Renal pelvis (tissue), 1 donor: ENCODE measurements at regions not wholly inside any gene's neighbourhood (a gene's known extent, or its start where the extent isn't known, plus 50 kb on each side); places are given as distances from the start of the nearest gene placed in this dataset.

Source experiments
- DNase-seq: peaks from one replicate; pipeline ENCODE4 v3.0.0-alpha.2; 2013

DNA sequence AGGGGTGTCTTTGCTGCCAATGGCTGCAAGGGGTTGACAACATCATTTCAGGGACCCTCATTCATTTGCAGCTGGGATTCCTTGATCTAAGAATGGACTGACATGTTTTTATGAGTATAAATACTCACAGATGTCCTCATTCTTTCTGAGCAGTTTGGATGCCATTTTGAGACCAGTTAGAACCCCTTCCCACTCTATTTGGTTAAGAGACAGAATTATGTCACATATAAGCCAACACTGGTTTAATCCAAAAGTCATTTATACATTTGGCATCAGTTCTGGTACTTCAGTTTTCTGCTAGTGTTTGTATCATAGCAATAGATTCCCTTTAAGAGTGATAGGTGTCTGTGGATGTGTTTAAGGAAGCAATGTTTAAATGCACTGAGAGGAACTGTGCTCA, 248.8 kb downstream of the SAMD5 start:
- no peak for DNase-seq

DNA sequence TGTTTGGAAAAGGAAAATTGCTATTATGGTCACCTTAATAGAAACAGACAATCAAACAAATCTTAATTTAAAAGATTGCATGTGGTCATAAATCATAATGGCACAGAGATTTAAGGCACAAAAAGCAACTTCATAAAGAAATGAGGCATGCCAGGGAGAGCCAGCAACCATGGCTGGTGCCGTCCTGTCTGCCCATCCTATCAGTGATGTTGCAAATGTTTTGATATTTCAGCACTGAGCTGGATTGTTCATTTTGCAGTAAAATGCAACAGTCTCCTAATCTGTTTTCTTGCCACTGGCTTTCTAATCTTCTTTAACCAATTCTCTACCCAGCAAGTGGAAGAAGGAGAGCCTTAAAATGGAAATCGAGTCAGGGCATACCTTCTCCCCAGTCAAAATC, 249.8 kb downstream of the SAMD5 start:
- DNase-seq, result no peak

DNA sequence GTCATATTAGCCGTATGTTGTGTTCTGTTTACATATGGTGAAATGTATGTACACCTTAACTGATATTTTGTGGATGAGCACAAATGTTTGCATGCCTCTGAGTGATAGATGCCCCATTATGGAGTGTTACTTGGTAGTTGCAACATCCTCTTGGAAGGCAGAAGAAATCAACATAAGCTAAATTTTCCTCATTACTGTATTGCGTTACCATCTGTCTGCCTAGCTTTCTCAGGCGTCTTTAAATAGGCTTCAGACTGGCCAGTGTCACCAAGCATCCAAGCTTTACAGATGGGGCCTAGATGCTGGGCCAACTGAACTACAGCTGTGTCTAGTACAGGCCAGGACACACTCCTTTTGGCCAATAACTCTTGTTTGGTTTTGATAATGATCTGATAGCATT, 250.6 kb downstream of the SAMD5 start:
- no peak for DNase-seq

DNA sequence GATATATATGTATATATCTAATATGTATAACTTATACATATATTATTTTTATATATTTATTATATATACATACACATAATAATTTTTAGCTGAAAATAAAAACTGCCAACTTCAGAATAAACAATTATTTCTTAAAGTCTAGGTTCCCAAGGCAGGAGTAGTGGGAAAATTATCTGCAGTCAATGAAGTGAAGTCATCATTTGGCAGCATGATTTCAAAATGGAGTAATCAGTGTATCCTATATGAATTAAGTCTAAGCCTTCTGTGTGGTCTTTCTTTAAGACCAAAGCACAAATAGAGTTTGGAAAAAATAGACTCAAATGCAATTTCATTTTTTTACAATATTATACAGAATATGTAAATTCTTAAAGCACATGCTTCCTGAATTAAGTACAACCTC, 251.0 kb downstream of the SAMD5 start:
- DNase-seq, result no peak

DNA sequence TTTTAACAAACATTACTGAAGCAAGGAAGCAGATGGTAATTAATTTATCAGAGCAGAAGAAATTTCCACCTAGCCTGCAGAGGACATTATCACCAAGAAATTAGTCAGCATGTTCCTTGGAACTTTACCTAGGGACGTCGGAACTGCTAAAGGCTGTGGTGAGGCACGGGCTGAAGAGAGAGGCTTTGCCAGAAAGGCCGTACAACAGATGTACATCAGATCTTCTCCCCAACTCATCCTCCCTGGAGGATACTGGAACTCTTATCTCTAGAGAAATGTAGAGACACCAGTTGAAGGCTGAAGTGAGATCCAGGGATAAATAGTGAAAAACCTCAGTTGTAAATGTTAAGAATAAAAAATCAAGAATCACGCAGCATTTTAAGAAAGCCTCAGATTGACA, 257.1 kb downstream of the SAMD5 start:
- DNase-seq, result no peak

GRCh38 chr6:147768969-147769368, 260.5 kb downstream of the SAMD5 start:
- no peak for DNase-seq

DNA sequence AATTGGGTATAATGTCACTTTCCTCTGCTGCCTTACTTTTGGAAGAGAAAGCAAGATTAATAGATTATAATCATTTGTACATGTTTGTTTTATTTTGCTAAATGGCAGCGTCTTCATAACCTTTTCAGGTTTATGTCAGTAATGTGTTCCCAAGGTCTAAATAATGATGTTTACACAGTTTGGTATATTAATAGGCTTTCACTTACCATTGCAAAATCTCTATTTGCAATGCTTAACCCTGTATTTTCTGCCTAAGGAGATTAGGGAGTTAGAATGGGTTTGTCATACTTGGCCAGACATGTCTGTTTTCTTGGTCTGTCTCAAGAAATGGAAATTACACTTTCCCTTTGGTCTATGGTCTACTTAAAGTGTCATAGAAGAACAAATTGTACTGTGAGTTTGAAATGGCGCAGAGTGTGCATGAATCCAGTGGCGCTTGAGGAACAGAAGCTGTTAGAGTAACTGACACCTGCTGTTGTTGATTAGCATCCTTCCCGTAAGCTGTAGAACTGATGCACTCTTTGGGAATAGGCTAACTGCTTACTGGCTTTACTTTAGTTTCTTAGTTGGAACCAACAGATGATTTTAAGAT, 261.1 kb downstream of the SAMD5 start:
- DNase-seq, result no peak

DNA sequence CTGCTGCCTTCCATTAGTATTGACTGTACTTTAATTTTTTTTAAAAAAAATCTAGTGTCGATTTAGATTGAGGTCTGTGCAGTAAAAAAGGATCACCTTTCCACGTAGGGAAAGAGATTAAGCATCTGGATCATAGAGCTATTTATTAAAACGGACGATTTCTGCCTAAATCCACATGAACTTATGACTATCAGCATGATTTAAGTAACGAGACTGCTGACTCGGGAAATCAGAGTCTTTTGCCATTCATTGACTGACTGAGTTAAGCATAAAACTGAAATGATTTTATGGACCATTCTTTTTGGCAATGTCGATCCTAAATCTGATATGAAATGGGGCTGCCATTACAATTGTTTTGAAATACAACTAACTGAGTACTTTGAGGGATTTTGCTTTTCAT, 261.7 kb downstream of the SAMD5 start:
- no peak for DNase-seq

DNA sequence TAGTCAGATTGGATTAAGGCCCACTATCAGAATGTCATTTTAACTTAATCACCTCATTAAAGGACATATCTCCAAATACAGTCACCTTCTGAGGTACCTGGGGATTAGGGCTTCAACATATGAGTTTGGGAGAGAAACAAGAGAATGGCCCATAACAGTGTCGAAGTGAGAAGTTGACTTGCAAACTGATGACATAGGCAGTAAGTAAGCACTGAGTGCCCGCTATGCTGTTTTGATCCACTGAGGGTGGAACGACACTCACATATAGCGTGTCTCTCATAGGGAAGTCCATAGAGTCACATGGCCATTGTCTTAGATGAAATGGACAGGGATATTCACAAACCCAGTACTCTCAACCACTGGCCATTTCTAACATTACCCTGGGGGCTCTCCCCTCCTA, 264.2 kb downstream of the SAMD5 start:
- no peak for DNase-seq

DNA sequence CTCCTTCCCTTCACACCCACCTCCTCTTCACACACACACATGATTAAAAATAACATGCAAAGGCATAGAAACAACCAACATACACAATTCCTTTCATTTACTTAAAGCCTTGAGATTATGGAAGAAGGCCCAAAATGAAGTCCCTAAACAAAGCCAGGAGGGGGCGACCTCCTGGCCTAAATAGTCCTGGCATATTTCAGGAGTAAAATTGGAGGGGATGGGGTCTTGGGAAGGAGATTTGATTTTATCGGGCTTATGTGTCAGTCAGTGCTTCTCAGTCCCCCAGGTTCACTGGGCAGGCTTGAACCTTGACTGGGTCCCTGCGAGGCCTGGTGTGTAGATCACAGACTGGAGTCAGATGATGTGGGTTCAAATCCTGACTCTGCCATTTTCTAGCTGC, 266.4 kb downstream of the SAMD5 start:
- DNase-seq, result no peak

GRCh38 chr6:147776631-147777213, 268.2 kb downstream of the SAMD5 start:
- peak; percentile 20 for DNase-seq

- no peak for DNase-seq
Measured at GRCh38 chr6:147779624-147780023, 271.1 kb downstream of the SAMD5 start.

DNA sequence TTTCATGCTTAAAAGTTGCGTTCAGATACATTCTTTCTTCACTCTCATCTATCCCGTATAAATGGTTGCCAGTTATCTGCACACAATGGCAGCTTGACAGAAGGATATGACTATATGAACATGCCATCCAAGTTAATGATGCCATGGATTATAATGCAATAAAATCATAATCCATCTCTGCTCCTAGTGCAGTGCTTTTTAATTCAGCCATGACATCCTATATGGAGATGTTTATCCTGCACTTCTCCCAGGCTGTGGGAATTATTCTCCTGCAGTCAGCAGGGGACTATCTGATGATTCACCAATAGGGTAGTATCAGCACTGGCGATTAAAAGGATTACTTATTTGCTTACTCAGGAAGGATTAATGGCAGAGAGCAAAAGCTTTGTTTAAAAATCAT, 273.8 kb downstream of the SAMD5 start:
- DNase-seq, result no peak

GRCh38 chr6:147784371-147784770, 275.9 kb downstream of the SAMD5 start:
- DNase-seq, result no peak

DNA sequence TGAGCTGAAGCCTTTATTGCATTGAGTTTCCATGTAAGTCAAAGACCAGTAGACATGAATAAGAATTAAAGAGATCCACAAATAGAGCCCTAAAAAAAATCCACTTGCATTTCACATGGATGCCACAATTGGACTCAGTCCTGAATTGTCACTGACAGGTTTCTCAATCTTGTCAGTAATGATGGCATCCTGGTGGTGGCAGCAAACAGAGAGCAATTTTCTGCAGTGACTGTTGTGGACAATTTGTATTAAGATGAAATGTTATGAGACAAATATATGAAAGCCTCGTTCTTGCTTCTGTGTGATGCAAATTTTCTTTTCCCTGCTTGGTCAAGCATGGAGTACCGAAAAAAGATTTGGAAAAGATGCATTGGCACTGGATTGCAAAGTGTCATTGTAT, 278.9 kb downstream of the SAMD5 start:
- DNase-seq, result no peak

DNA sequence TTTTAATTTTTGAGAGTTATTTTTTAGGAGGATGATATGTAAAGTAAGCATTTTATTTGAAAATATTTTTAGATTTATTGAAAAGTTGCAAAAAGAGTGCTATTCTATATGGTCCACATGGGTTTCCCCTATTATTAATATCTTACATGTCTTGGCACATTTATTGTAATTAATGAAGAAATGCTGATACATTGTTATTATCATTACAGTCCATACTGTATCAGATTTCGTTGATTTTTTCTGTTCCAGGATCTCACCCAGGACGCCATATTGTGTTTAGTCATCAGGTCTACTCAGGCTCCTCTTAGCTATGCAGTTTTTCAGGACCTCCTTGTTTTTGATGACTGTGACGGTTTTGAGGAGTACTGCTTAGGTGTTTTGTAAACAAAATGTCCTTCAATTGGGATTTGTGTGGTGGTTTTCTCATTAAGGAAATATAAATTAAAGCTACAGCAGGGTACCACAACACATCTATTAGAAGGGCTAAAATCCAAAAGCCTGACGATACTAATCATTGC, 281.0 kb downstream of the SAMD5 start:
- DNase-seq, result no peak

DNA sequence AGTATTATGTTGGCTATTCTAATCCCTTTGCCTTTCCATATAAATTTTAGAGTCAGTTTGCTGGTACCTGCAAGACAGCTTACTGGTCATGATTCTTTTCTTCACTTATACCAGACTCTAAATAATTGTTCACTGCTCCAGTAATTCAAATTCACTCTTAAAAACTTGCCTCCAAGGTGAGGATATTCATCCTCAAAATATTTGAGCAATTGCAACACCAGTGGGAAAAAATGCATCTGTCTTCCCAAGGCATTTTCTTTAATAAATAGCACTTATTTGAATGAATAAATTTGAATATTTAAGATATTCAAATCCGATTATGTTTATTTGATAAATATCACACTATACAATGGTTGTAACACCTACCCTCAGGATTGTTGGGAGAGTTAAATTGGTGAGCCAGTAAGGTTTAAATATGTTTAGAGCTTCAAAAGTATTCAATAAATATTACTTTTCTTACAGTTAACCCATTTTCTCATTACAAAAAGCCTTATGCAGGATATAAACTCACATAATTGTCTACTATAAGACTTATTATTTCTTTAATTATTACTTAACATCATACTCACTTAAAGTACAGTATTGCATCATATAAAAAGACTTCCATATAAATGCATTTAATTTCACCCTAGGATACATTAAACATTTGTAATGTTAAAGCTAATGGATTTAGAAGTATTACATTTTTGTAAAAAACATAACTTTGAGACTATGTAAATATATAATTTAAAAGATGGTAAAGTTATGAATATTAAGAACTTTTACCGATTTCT, 285.6 kb downstream of the SAMD5 start:
- DNase-seq, result no peak

- DNase-seq, result no peak
Measured at GRCh38 chr6:147802459-147802858, 294.0 kb downstream of the SAMD5 start.

DNA sequence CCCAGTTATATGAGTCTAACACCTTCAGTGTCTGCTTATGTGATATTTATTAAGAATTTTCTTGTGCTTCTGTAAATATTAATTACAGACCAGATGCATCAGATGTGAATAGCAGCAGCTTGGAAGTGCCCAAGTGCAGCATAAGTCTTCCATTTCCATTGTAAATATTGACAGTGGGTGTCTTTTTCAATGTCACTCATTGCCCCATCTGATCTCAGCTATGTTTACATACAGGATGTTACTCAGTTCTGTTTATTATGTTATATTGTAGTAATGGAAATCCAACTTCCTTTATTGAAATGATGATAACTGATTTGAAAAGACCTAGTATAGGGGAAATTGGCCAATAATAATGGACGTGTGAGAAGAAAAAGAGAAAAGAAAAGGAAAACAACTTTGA, 296.7 kb downstream of the SAMD5 start:
- DNase-seq, result no peak

DNA sequence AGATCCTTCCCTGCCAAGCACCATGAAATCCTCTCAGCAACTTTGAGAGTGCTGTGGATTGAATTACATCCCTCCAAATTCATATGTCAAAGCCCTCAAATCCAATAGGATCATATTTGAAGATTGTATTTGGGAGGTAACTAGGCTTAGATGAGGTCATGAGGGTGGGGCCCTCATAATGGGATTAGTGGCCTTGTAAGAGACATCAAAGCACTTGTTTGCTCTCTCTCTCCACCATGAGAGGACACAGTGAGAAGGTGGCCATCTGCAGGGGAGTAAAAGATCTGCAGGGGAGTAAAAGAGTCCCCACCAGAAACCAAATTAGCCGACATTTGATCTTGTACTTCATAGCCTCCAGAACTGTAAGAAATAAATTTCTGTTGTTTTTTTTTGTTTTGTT, 298.2 kb downstream of the SAMD5 start:
- no peak for DNase-seq

- DNase-seq, result no peak
Measured at GRCh38 chr6:147808640-147809039, 300.1 kb downstream of the SAMD5 start.

GRCh38 chr6:147811913-147812629, 303.6 kb downstream of the SAMD5 start:
- no peak for DNase-seq
